T-cell (primary cell): ENCODE measurements at regions not wholly inside any gene's neighbourhood (a gene's known extent, or its start where the extent isn't known, plus 50 kb on each side); places are given as distances from the start of the nearest gene placed in this dataset.
"Not testable (repeated sequence)": the region's sequence is repeated elsewhere in the genome, so short reads cannot be mapped to it uniquely, and the experiment has no call there.

Experiments
- ATAC-seq, 4 experiments: fragments of 200-7000 bp in 3 of 4; fragments of 150-1000 bp in 1 of 4; cut with Tn5 transposase; replicated peaks in 1 of 4; 1 replicate in 3 of 4; 2 replicates in 1 of 4; pipeline ENCODE4 v1.10.0; 2021; ENCODE audit warnings: moderate library complexity in 3 of 4, mild to moderate bottlenecking in 2 of 4, moderate number of reproducible peaks in 1 of 4
- CTCF ChIA-PET, 2 donors: fragments of 300-600 bp; sonication (Branson Sonifier 250); formaldehyde crosslinking; loops; one replicate each; lab custom pipeline; 2022; ENCODE audit warnings: antibody characterized with exemption in 2 of 2; lab: Charles Lee
- POLR2A ChIA-PET, 2 donors: fragments of 300-600 bp; sonication (Branson Sonifier 250); formaldehyde crosslinking; loops; one replicate each; lab custom pipeline; 2022; ENCODE audit warnings: antibody characterized with exemption in 2 of 2; lab: Charles Lee
- DNase-seq, 35 experiments: peaks; one replicate each; pipeline versions ENCODE4 v3.0.0 to v3.0.0-alpha.2; 2013 to 2023
- H3K27ac ChIP-seq: one replicate; pipeline ENCODE4 v1.5.1; 2013; ENCODE audit warnings: low read length
- H3K27me3 ChIP-seq, 2 experiments: replicated peaks in 1 of 2; 1 replicate in 1 of 2; 2 replicates in 1 of 2; pipeline versions ENCODE4 v1.6.1 to v1.7.0; 2013; ENCODE audit warnings: low read length in 1 of 2, mixed read lengths in 1 of 2; ENCODE audit not compliant: control insufficient read depth in 2 of 2, insufficient read depth in 2 of 2; ENCODE audit errors: extremely low read depth in 1 of 2
- H3K36me3 ChIP-seq, 2 donors: 1 replicate in 1 of 2; 2 replicates in 1 of 2; pipeline versions ENCODE4 v1.6.1 to v1.7.0; 2013; ENCODE audit warnings: low read length in 1 of 2; ENCODE audit not compliant: control insufficient read depth in 2 of 2, insufficient read depth in 1 of 2; ENCODE audit errors: extremely low read depth in 1 of 2
- H3K4me1 ChIP-seq, 2 experiments: 1 replicate in 1 of 2; 2 replicates in 1 of 2; pipeline versions ENCODE4 v1.6.1 to v1.7.0; 2013; ENCODE audit warnings: low read length in 2 of 2, mixed read lengths in 1 of 2; ENCODE audit not compliant: insufficient read depth in 2 of 2, control insufficient read depth in 1 of 2; ENCODE audit errors: extremely low read depth in 1 of 2
- H3K4me3 ChIP-seq, 2 donors: 1 replicate in 1 of 2; 2 replicates in 1 of 2; pipeline versions ENCODE4 v1.5.1 to v1.7.0; 2013; ENCODE audit warnings: mild to moderate bottlenecking in 2 of 2, low read length in 1 of 2, moderate library complexity in 1 of 2; ENCODE audit not compliant: control insufficient read depth in 1 of 2; ENCODE audit errors: extremely low read depth in 1 of 2
- H3K9me3 ChIP-seq: 2 replicates; pipeline ENCODE4 v1.7.0; 2013
- H3K27ac Mint-ChIP-seq, 2 donors: one replicate each; pipeline ENCODE4 v1.8.0; 2020 to 2021; ENCODE audit warnings: mild to moderate bottlenecking in 2 of 2, mixed read lengths in 2 of 2
- H3K27me3 Mint-ChIP-seq, 2 donors: one replicate each; pipeline ENCODE4 v1.8.0; 2021 to 2022; ENCODE audit warnings: mixed read lengths in 2 of 2
- H3K36me3 Mint-ChIP-seq: one replicate; pipeline ENCODE4 v1.8.0; 2021; ENCODE audit warnings: mixed read lengths
- H3K4me1 Mint-ChIP-seq, 3 donors: one replicate each; pipeline ENCODE4 v1.8.0; 2020 to 2022; ENCODE audit warnings: mixed read lengths in 3 of 3, mild to moderate bottlenecking in 1 of 3
- H3K4me3 Mint-ChIP-seq, 3 donors: one replicate each; pipeline ENCODE4 v1.8.0; 2020 to 2022; ENCODE audit warnings: mild to moderate bottlenecking in 3 of 3, mixed read lengths in 3 of 3, moderate library complexity in 3 of 3
- H3K9me3 Mint-ChIP-seq, 3 donors: one replicate each; pipeline ENCODE4 v1.8.0; 2020 to 2022; ENCODE audit warnings: mixed read lengths in 3 of 3
- WGBS: methylation state at CpG from one replicate; pipeline ENCODE4 v1.1.5; 2013; ENCODE audit warnings: missing lambda C conversion rate; ENCODE audit not compliant: insufficient coverage; 5-methylcytosine and 5-hydroxymethylcytosine counted together

DNA sequence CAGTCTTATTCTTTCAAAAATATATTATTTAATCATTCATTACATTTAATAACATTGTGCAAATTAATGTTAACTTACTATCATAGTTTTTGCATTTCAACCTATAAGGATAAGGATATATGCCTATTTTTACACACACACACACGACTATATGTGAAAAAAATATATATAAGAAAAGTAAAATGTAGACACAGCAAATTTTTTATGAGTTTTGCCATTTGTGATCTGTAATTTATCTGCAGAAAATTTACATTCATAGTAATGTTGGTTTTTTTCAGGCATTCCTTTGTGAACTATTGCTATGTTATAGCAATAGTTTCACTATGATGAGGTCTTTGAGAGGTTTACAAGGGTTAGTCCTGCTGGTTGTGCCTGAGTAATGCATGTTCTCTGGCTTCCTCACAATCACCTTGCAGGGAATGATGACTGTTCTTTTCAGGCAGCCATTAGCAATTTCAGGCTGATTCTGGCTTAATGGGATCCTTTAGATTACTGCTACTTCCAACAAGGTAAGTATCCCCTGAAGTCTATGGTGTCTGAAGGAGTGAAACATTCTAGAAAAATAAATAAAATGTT is 183.7 kb upstream of the CDK1 start:
- no peak overlapping the region for H3K4me3 Mint-ChIP-seq
- Histone ChIP-seq H3K27me3 (no peaks in the 10 kb centered on the region), H3K4me1 (no peaks in the 10 kb centered on the region), H3K4me3 (no peak overlapping the region), H3K36me3 (no peaks in the 10 kb centered on the region), H3K9me3 (no peaks in the 10 kb centered on the region), H3K27ac (no peak overlapping the region)
- POLR2A ChIA-PET: no interaction called here
- no CpG with 5 or more reads among the region's 1 CpG for WGBS
- no peaks in the 10 kb centered on the region for H3K9me3 Mint-ChIP-seq
- no peak for ATAC-seq
- H3K36me3 Mint-ChIP-seq: peaks cover 12% of the 10 kb centered on the region
- H3K27me3 Mint-ChIP-seq: no peaks in the 10 kb centered on the region
- H3K27ac Mint-ChIP-seq: no peak overlapping the region
- CTCF ChIA-PET: no interaction called here
- H3K4me1 Mint-ChIP-seq: peaks cover 7 to 16% (median 15%) of the 10 kb centered on the region in 3 donors
- no peak for DNase-seq

DNA sequence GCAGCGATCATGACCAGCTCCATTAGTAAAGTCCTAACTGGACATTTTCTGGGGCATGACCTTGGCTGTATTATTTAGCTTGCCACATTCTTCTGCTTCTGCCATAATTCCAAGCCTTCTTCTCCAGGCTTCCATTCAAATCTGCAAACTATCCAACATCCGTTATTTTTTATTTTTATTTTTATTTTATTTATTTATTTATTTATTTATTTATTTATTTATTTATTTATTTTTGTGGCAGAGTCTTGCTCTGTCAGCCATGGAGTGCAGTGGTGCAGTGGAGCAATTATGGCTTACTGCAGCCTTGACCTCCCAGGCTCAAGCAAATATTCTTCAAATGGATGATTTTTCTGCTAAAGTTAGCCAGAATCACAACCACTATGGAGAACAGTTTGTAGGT is 187.2 kb upstream of the CDK1 start:
- H3K27ac ChIP-seq: no peak overlapping the region
- no peaks in the 10 kb centered on the region for H3K4me1 ChIP-seq
- H3K27me3 Mint-ChIP-seq: no peaks in the 10 kb centered on the region
- peaks cover 17% of the 10 kb centered on the region for H3K36me3 Mint-ChIP-seq
- no peaks in the 10 kb centered on the region for H3K36me3 ChIP-seq
- H3K27me3 ChIP-seq: no peaks in the 10 kb centered on the region
- H3K9me3 ChIP-seq: no peaks in the 10 kb centered on the region
- CTCF ChIA-PET: no interaction called here
- WGBS: no CpG with 5 or more reads among the region's 2 CpGs
- peaks cover 0 to 3% (median 0%) of the 10 kb centered on the region in 3 donors for H3K9me3 Mint-ChIP-seq
- peaks cover 2 to 9% (median 9%) of the 10 kb centered on the region in 3 donors for H3K4me1 Mint-ChIP-seq
- no peak for ATAC-seq
- H3K4me3 Mint-ChIP-seq: no peak overlapping the region
- no peak overlapping the region for H3K27ac Mint-ChIP-seq
- H3K4me3 ChIP-seq: no peak overlapping the region
- POLR2A ChIA-PET: no interaction called here
- DNase-seq: no peak

DNA sequence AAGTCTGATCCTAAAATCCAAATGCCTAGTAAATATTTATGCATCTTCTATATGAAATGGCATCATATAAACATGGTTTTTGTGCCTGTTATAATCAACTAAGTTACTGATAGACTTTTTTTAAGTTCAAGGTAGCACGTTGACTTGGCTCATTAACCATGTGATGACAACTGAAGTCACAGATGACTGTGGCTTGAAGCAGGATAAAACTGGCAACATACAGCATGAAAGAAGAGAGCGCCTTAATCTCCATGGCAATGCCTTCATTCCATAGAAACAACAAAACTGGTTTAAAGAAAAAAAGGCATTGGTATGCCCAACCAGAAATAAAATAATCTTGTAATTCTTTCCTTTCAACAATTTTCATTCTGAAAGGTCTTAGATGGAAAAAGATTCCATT is 188.9 kb upstream of the CDK1 start:
- no peaks in the 10 kb centered on the region for H3K4me1 ChIP-seq
- no peak overlapping the region for H3K27ac ChIP-seq
- ATAC-seq: no peak
- H3K36me3 ChIP-seq: no peaks in the 10 kb centered on the region
- POLR2A ChIA-PET: no interaction called here
- Mint-ChIP-seq H3K9me3 (peaks cover 0 to 5% (median 3%) of the 10 kb centered on the region in 3 donors), H3K4me3 (no peak overlapping the region), H3K4me1 (no peaks in the 10 kb centered on the region), H3K27ac (no peak overlapping the region), H3K27me3 (no peaks in the 10 kb centered on the region), H3K36me3 (peaks cover 29% of the 10 kb centered on the region)
- H3K27me3 ChIP-seq: no peaks in the 10 kb centered on the region
- H3K4me3 ChIP-seq: no peak overlapping the region
- no peaks in the 10 kb centered on the region for H3K9me3 ChIP-seq
- no peak for DNase-seq
- 93% methylated on average over 1 of the region's 2 CpGs for WGBS
- CTCF ChIA-PET: no interaction called here

DNA sequence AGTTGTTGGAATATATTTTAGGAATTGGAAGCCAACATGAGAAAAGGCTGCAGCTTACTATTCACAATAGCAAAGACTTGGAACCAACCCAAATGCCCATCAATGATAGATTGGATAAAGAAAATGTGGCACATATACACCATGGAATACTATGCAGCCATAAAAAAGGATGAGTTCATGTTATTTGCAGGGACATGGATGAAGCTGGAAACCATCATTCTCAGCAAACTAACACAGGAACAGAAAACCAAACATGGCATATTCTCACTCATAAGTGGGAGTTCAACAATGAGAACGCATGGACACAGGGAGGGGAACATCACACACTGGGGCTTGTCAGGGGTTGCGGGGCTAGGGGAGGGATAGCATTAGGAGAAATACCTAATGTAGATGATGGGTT is 192.1 kb upstream of the ANK3 start:
- H3K4me3 Mint-ChIP-seq, H3K27me3 Mint-ChIP-seq, H3K36me3 ChIP-seq, H3K4me1 Mint-ChIP-seq, H3K27ac ChIP-seq, H3K4me1 ChIP-seq, H3K27ac Mint-ChIP-seq, H3K27me3 ChIP-seq, DNase-seq, H3K9me3 ChIP-seq, ATAC-seq, H3K4me3 ChIP-seq: not testable (repeated sequence)
- POLR2A ChIA-PET: interaction anchor here in 1 of 2 donors (0.7 kb wide), 1 partner anchor 1025 kb away, joined by 8 read pairs; no protein-coding TSS in a partner anchor
- Mint-ChIP-seq H3K9me3 (peaks cover 7 to 15% (median 11%) of the 10 kb centered on the region in 3 donors), H3K36me3 (peaks cover 42% of the 10 kb centered on the region)
- CTCF ChIA-PET: interaction anchor here in 1 of 2 donors (0.6 kb wide), 1 partner anchor 223 kb away, joined by 4 read pairs; no protein-coding TSS in a partner anchor
- no CpG with 5 or more reads among the region's 2 CpGs for WGBS

DNA sequence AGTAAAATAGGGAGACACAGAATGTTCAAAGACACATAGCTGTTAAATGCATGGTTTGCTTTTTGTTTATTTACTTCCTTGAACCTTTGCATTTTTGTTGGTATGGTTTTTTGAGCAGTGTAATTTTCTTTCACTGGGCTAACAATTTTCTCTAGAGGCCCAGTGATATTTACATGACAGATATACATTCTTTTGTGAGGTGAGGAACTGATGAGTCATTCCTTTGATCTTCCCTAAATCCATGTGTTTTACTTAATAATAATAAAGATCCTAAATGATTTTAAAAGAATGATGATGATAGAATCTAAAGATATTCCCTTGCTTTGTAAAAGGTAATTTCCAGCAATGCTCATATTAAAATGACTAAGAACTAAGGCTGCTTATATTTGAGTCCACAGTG is 188.5 kb upstream of the ANK3 start:
- Histone ChIP-seq H3K27ac (no peak overlapping the region), H3K4me3 (no peak overlapping the region), H3K9me3 (no peaks in the 10 kb centered on the region), H3K4me1 (no peaks in the 10 kb centered on the region), H3K36me3 (no peaks in the 10 kb centered on the region), H3K27me3 (no peaks in the 10 kb centered on the region)
- Mint-ChIP-seq H3K36me3 (peaks cover 27% of the 10 kb centered on the region), H3K4me1 (peaks cover 18 to 36% (median 29%) of the 10 kb centered on the region in 3 donors), H3K4me3 (no peak overlapping the region), H3K27ac (no peak overlapping the region), H3K9me3 (peaks cover 7 to 10% (median 10%) of the 10 kb centered on the region in 3 donors), H3K27me3 (no peaks in the 10 kb centered on the region)
- ChIA-PET POLR2A (interaction anchor here (0.6 kb wide), 2 partner anchors 28 to 146 kb away, joined by 4 to 13 read pairs; no protein-coding TSS in a partner anchor), CTCF (interaction anchor here in 1 of 2 donors (0.6 kb wide), 1 partner anchor 133 kb away, joined by 5 read pairs; no protein-coding TSS in a partner anchor)
- DNase-seq (no peak), ATAC-seq (no peak)

DNA sequence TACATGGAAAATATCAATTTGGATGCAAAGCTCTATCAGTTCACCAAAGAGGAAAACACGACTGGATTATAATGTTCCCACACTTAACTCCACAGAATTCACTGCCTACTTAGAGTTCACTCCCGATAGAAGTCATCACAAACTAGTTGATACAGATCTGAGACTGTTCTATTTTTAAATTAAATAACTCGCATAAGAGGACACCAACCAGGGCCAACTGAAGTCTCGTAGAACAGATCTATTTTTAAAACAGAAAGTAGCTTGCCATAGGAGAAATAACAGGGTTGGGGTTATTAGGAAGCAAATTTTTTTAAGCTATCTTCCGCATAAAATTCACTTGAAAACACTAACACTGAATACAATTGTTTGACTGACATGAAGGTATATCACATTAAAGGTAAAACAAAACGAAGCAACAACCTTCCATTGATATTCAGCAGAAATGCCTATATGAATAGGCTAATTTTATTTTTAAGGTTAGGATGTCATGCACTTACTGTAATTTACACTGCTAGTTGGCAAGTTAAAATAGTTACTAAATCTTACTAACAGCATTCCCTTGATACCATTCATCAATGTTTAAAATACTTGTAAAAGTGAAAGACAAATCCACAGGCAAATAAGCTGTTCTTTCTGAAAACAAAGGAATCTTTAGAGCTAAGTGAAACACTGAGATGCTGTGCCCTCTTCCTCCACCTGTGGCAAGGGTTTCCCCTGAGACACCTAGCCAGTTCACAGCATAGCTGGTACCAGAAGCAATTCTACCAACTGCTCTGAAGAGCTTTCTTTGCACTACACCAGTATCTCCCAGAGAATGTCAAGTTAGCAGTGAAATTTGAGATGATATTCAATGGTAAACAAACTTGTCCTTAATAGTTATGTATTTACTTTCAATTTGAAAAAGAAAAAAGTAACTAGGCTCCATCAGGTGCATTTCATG is 186.7 kb upstream of the ANK3 start:
- Mint-ChIP-seq H3K27me3 (peaks cover 0 to 1% of the 10 kb centered on the region in 2 donors), H3K4me3 (no peak overlapping the region), H3K36me3 (peaks cover 16% of the 10 kb centered on the region), H3K9me3 (peaks cover 3 to 4% (median 4%) of the 10 kb centered on the region in 3 donors), H3K27ac (no peak overlapping the region), H3K4me1 (peaks cover 32 to 49% (median 41%) of the 10 kb centered on the region in 3 donors)
- no peak for DNase-seq
- H3K4me1 ChIP-seq: peaks cover 0 to 2% of the 10 kb centered on the region in 2 experiments
- no peaks in the 10 kb centered on the region for H3K9me3 ChIP-seq
- H3K4me3 ChIP-seq: no peak overlapping the region
- POLR2A ChIA-PET: interaction anchor here (0.6 kb wide), 3 partner anchors 32 to 153 kb away, joined by 3 to 4 read pairs (median 3); no protein-coding TSS in a partner anchor
- peak in 1 of 4 experiments; percentile 46 for ATAC-seq
- no peaks in the 10 kb centered on the region for H3K27me3 ChIP-seq
- no peak overlapping the region for H3K27ac ChIP-seq
- CTCF ChIA-PET: interaction anchor here in 1 of 2 donors (0.5 kb wide), 1 partner anchor 1490 kb away, joined by 4 read pairs; no protein-coding TSS in a partner anchor
- 43% methylated on average over 1 of the region's 6 CpGs for WGBS
- no peaks in the 10 kb centered on the region for H3K36me3 ChIP-seq
